Thoracic aorta (tissue), 2 donors: ENCODE measurements at regions not wholly inside any gene's neighbourhood (a gene's known extent, or its start where the extent isn't known, plus 50 kb on each side); places are given as distances from the start of the nearest gene placed in this dataset.

Experiments
- ATAC-seq: fragments of 150-250 bp; one replicate; pipeline ENCODE4 v1.8.0; 2017; ENCODE audit warnings: low read depth; ENCODE audit not compliant: insufficient number of reproducible peaks, low FRiP score
- DNase-seq: peaks from one replicate; pipeline ENCODE4 v3.0.0-alpha.2; 2020; ENCODE audit warnings: low spot score
- H3K27ac ChIP-seq, 2 donors: fragments of 200-600 bp; sonication (generic); 1 replicate in 1 of 2; 2 replicates in 1 of 2; pipeline ENCODE4 v1.5.1; 2016; ENCODE audit warnings: mild to moderate bottlenecking in 2 of 2, moderate library complexity in 2 of 2
- H3K27me3 ChIP-seq: fragments of 200-600 bp; sonication (generic); replicated peaks from 2 replicates; pipeline ENCODE4 v1.6.0; 2016; ENCODE audit warnings: mild to moderate bottlenecking; ENCODE audit not compliant: insufficient read depth
- H3K36me3 ChIP-seq: fragments of 200-600 bp; sonication (generic); one replicate; pipeline ENCODE4 v1.5.1; 2016
- H3K4me1 ChIP-seq, 2 donors: fragments of 200-600 bp; sonication (generic); 1 replicate in 1 of 2; 2 replicates in 1 of 2; pipeline versions ENCODE4 v1.5.1 to v1.6.0; 2016; ENCODE audit warnings: low read depth in 2 of 2, mild to moderate bottlenecking in 1 of 2; ENCODE audit not compliant: control insufficient read depth in 1 of 2
- H3K4me3 ChIP-seq: fragments of 200-600 bp; sonication (generic); 2 replicates; pipeline ENCODE4 v1.5.1; 2016; ENCODE audit warnings: mild to moderate bottlenecking
- H3K9me3 ChIP-seq: fragments of 200-600 bp; sonication (generic); 2 replicates; pipeline ENCODE4 v1.5.1; 2016
- TF ChIP-seq, protein P1 (sequence below): fragments of 200-600 bp; sonication (generic); IDR thresholded peaks from one replicate; pipeline ENCODE4 v1.5.1; 2019; ENCODE audit warnings: antibody characterized with exemption

DNA sequence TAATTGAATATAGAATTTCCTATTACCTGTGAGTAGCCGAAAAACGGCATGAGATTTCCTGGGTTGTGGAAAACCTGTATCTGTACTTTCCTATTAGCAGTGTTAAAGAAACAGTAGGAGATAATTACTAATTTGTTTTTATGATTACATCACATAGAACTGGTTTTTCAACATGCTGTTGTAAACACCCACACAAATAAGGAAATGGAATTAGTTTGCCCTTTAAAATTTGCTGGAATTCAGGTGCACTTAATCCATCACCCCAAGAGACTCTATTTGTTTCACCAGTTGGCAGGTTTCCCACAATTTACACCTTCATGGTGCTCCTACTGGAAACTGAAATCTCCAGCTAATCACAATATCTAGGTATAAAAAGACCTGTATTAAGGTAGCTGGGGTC lies 274.1 kb upstream of the SLC8A1 start:
- Histone ChIP-seq H3K27ac (no peak overlapping the region), H3K36me3 (no peaks in the 10 kb centered on the region), H3K4me1 (peaks cover 0 to 12% of the 10 kb centered on the region in 2 donors), H3K9me3 (no peaks in the 10 kb centered on the region), H3K27me3 (no peaks in the 10 kb centered on the region), H3K4me3 (no peak overlapping the region)
- ATAC-seq (no peak), DNase-seq (no peak)
- TF ChIP-seq, protein P1, sequence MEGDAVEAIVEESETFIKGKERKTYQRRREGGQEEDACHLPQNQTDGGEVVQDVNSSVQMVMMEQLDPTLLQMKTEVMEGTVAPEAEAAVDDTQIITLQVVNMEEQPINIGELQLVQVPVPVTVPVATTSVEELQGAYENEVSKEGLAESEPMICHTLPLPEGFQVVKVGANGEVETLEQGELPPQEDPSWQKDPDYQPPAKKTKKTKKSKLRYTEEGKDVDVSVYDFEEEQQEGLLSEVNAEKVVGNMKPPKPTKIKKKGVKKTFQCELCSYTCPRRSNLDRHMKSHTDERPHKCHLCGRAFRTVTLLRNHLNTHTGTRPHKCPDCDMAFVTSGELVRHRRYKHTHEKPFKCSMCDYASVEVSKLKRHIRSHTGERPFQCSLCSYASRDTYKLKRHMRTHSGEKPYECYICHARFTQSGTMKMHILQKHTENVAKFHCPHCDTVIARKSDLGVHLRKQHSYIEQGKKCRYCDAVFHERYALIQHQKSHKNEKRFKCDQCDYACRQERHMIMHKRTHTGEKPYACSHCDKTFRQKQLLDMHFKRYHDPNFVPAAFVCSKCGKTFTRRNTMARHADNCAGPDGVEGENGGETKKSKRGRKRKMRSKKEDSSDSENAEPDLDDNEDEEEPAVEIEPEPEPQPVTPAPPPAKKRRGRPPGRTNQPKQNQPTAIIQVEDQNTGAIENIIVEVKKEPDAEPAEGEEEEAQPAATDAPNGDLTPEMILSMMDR = no peak

DNA sequence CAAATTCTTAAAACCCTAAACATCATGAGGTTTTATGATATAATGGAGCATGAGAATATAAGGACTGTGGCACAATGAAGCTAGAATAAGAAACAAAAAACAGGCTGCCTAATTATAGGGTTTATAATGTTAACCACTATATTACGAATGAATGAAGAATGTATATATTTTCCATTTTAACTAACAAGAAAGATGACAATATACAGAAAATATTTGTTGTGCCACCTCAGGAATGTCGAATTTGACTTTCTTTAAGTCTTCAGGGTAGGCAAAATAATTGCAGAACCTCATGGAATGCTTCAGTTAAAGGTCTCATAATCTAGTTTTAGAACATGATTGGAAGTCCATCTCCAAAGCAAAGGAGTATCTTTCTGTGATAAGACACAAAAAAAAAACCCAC lies 282.9 kb upstream of the SLC8A1 start:
- TF ChIP-seq, protein P1 = no peak
- ATAC-seq (no peak), DNase-seq (no peak)
- no peaks in the 10 kb centered on the region for H3K36me3 ChIP-seq
- H3K27ac ChIP-seq = no peak overlapping the region
- no peak overlapping the region for H3K4me3 ChIP-seq
- no peaks in the 10 kb centered on the region for H3K4me1 ChIP-seq
- no peaks in the 10 kb centered on the region for H3K27me3 ChIP-seq
- no peaks in the 10 kb centered on the region for H3K9me3 ChIP-seq

DNA sequence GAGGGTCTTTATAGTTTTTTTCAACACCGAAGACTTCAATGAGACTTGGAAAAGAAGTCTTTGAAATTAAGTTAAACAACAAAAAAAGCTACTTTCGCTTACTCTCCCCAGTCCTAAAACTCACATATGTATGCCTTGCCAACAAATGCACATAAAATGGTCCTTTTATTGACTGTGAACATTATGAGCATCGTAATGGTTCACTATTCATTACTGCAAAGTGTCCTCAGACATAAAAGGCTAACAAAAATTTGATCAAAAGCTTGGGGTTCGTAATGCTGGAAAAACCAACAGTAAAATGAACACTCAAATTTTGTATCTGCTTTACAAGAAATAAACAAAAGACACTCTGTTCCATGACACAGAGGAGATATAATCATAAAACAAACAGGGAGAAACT lies 285.3 kb upstream of the SLC8A1 start:
- no peak for DNase-seq

DNA sequence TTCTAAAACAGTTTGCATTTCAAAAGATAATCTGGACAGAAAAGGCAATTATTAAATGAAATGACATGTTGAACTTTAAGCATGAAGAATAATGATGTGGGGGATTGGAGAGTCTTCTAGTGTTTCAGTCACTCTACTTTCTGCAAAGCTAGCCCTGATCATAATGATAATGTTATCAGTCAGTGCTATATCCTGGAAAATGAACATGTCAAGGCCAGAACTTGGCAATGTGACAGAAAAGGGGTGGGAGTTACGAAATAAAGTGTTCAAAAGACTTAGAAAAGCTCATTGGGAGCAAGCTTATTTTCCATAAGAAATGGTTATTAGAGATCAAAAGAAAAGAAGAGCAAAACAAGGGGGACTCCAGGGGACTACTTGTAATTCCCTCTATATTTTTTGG lies 288.5 kb upstream of the SLC8A1 start:
- Histone ChIP-seq H3K27ac (no peak overlapping the region), H3K9me3 (no peaks in the 10 kb centered on the region), H3K4me1 (no peaks in the 10 kb centered on the region), H3K36me3 (no peaks in the 10 kb centered on the region), H3K27me3 (no peaks in the 10 kb centered on the region), H3K4me3 (no peak overlapping the region)
- DNase-seq (no peak), ATAC-seq (no peak)
- TF ChIP-seq, protein P1 = no peak

More for the DNA sequence above, 285.3 kb upstream of the SLC8A1 start:
- Histone ChIP-seq H3K36me3 (no peaks in the 10 kb centered on the region), H3K27ac (no peak overlapping the region), H3K4me1 (no peaks in the 10 kb centered on the region), H3K9me3 (no peaks in the 10 kb centered on the region), H3K4me3 (no peak overlapping the region), H3K27me3 (no peaks in the 10 kb centered on the region)
- TF ChIP-seq, protein P1 = no peak
- ATAC-seq = no peak

DNA sequence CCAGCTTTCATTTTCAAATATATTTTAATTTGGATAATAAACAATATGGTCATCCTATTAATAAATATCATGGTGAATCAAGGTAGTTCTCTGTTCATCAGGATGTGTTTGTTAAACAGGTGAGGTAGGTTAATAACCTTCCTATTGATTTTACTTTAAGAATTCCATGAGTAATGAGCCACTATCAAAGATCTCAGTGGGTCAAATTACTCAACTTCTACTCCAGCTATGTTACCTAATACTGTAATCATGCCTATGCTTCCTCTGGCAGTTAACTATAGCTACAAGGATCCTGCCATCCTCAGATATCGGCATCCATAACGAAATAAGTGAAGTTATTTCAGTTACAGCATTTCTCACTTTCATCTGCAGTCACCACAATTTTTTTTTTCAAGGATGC lies 289.6 kb upstream of the SLC8A1 start:
- H3K4me3 ChIP-seq = no peak overlapping the region
- TF ChIP-seq, protein P1 = no peak
- H3K27me3 ChIP-seq = no peaks in the 10 kb centered on the region
- H3K4me1 ChIP-seq = no peaks in the 10 kb centered on the region
- DNase-seq (no peak), ATAC-seq (no peak)
- no peaks in the 10 kb centered on the region for H3K9me3 ChIP-seq
- no peak overlapping the region for H3K27ac ChIP-seq
- no peaks in the 10 kb centered on the region for H3K36me3 ChIP-seq
